Glutamatergic neuron (in vitro differentiated cells): ENCODE measurements at regions not wholly inside any gene's neighbourhood (a gene's known extent, or its start where the extent isn't known, plus 50 kb on each side); places are given as distances from the start of the nearest gene placed in this dataset.
"Not testable (repeated sequence)": the region's sequence is repeated elsewhere in the genome, so short reads cannot be mapped to it uniquely, and the experiment has no call there.

Experiments used
- DNase-seq: peaks from one replicate; pipeline ENCODE4 v3.0.0; 2022
- H3K27ac Mint-ChIP-seq: one replicate; pipeline ENCODE4 v1.8.0; 2020; ENCODE audit warnings: mild to moderate bottlenecking, mixed read lengths, inconsistent platforms; ENCODE audit not compliant: unreplicated experiment
- H3K27me3 Mint-ChIP-seq: one replicate; pipeline ENCODE4 v1.8.0; 2020; ENCODE audit warnings: mild to moderate bottlenecking, moderate library complexity, mixed read lengths, inconsistent platforms; ENCODE audit not compliant: unreplicated experiment
- H3K36me3 Mint-ChIP-seq: one replicate; pipeline ENCODE4 v1.8.0; 2020; ENCODE audit warnings: mild to moderate bottlenecking, mixed read lengths, inconsistent platforms; ENCODE audit not compliant: unreplicated experiment
- H3K4me1 Mint-ChIP-seq: one replicate; pipeline ENCODE4 v1.8.0; 2020; ENCODE audit warnings: mild to moderate bottlenecking, low read depth, mixed read lengths, inconsistent platforms; ENCODE audit not compliant: unreplicated experiment
- H3K4me3 Mint-ChIP-seq: one replicate; pipeline ENCODE4 v1.8.0; 2020; ENCODE audit warnings: mild to moderate bottlenecking, mixed read lengths, inconsistent platforms; ENCODE audit not compliant: unreplicated experiment
- H3K9me3 Mint-ChIP-seq: one replicate; pipeline ENCODE4 v1.8.0; 2020; ENCODE audit warnings: mild to moderate bottlenecking, moderate library complexity, mixed read lengths, inconsistent platforms; ENCODE audit not compliant: unreplicated experiment
- CTCF ChIP-seq: fragments of 200-600 bp; sonication (generic); IDR thresholded peaks from one replicate; pipeline ENCODE4 v1.5.0; 2021; ENCODE audit not compliant: partially characterized antibody, unreplicated experiment

DNA sequence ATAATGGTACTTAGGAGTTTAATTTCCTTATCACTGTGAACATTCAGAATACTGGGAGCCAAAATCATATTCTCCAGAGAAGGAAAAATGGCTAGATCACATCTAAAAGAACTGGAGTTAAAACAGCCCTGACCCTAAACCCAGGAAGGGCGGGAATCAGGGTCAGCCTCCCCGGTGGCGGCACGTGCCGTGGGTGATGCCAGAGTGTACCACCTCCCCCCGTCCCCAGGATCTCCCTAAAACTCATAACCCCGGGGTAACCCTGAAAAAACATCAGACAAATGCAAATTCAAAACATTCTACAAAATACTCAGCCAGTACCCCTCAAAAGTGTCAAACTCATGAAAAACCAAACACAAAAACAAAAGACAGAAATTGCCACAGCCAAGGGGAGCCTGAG, 148.3 kb downstream of the DLL1 start:
- H3K27ac Mint-ChIP-seq = no peak overlapping the region
- H3K4me3 Mint-ChIP-seq = no peak overlapping the region
- no peak for DNase-seq
- peaks cover 2% of the 10 kb centered on the region for H3K4me1 Mint-ChIP-seq
- peaks cover 23% of the 10 kb centered on the region for H3K36me3 Mint-ChIP-seq
- H3K27me3 Mint-ChIP-seq = peaks cover 9% of the 10 kb centered on the region
- no peak for TF ChIP-seq CTCF
- H3K9me3 Mint-ChIP-seq = peaks cover 13% of the 10 kb centered on the region

DNA sequence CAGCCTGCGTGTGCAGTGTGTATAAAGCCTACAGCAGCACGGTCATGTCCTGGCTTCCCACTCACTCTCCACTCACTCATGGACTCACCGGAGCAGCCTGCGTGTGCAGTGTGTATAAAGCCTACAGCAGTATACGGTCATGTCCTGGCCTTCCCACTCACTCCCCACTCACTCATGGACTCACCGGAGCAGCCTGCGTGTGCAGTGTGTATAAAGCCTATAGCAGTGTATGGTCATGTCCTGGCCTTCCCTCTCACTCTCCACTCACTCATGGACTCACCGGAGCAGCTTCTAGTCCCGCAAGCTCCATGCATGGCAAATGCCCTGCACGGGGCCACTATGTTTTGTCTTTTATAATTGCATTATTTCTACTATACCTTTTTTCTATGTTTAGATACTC, 149.8 kb downstream of the DLL1 start:
- not testable (repeated sequence) for H3K4me1 Mint-ChIP-seq, H3K27ac Mint-ChIP-seq, DNase-seq, H3K27me3 Mint-ChIP-seq, H3K4me3 Mint-ChIP-seq
- Mint-ChIP-seq H3K9me3 (peaks cover 13% of the 10 kb centered on the region), H3K36me3 (peaks cover 23% of the 10 kb centered on the region)

DNA sequence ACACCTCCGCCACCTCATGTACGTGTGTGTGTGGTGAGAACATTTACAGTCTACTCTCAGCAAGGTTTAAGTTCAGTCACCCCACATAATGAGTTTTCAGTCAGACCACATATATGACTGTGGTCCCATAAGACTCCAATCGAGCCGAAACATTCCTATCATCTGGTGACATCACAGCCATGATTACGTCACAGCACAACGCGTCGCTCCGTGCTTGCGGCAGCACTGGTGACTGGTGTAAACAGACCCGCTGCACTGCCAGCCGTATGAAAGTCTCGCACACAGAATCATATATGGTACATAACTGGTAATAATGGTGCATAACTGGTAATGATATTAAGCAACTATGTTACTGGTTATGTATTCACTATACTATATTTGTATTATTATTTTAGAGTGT, 150.7 kb downstream of the DLL1 start:
- peaks cover 23% of the 10 kb centered on the region for H3K36me3 Mint-ChIP-seq
- DNase-seq = no peak
- peaks cover 15% of the 10 kb centered on the region for H3K9me3 Mint-ChIP-seq
- H3K27me3 Mint-ChIP-seq = peaks cover 5% of the 10 kb centered on the region
- TF ChIP-seq CTCF = no peak
- peaks cover 2% of the 10 kb centered on the region for H3K4me1 Mint-ChIP-seq
- H3K27ac Mint-ChIP-seq = no peak overlapping the region
- no peak overlapping the region for H3K4me3 Mint-ChIP-seq

GRCh38 chr6:170139531-170139930, 151.3 kb downstream of the DLL1 start:
- peaks cover 2% of the 10 kb centered on the region for H3K4me1 Mint-ChIP-seq
- peaks cover 18% of the 10 kb centered on the region for H3K36me3 Mint-ChIP-seq
- H3K27me3 Mint-ChIP-seq = peaks cover 5% of the 10 kb centered on the region
- H3K4me3 Mint-ChIP-seq = no peak overlapping the region
- TF ChIP-seq CTCF = no peak
- DNase-seq = no peak
- H3K9me3 Mint-ChIP-seq = peaks cover 15% of the 10 kb centered on the region
- H3K27ac Mint-ChIP-seq = no peak overlapping the region

DNA sequence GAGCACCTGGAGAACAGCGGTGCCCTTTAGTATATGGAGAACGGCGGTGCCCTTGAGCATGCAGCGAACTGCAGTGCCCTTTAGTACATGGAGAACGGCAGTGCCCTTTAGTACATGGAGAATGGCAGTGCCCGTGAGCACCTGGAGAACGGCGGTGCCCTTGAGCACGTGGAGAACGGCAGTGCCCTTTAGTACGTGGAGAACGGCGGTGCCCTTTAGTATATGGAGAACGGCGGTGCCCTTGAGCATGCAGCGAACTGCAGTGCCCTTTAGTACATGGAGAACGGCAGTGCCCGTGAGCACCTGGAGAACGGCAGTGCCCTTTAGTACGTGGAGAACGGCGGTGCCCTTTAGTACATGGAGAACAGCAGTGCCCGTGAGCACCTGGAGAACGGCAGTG, 151.8 kb downstream of the DLL1 start:
- not testable (repeated sequence) for DNase-seq, H3K4me3 Mint-ChIP-seq, H3K27me3 Mint-ChIP-seq, H3K4me1 Mint-ChIP-seq, H3K27ac Mint-ChIP-seq
- Mint-ChIP-seq H3K36me3 (peaks cover 16% of the 10 kb centered on the region), H3K9me3 (peaks cover 17% of the 10 kb centered on the region)

DNA sequence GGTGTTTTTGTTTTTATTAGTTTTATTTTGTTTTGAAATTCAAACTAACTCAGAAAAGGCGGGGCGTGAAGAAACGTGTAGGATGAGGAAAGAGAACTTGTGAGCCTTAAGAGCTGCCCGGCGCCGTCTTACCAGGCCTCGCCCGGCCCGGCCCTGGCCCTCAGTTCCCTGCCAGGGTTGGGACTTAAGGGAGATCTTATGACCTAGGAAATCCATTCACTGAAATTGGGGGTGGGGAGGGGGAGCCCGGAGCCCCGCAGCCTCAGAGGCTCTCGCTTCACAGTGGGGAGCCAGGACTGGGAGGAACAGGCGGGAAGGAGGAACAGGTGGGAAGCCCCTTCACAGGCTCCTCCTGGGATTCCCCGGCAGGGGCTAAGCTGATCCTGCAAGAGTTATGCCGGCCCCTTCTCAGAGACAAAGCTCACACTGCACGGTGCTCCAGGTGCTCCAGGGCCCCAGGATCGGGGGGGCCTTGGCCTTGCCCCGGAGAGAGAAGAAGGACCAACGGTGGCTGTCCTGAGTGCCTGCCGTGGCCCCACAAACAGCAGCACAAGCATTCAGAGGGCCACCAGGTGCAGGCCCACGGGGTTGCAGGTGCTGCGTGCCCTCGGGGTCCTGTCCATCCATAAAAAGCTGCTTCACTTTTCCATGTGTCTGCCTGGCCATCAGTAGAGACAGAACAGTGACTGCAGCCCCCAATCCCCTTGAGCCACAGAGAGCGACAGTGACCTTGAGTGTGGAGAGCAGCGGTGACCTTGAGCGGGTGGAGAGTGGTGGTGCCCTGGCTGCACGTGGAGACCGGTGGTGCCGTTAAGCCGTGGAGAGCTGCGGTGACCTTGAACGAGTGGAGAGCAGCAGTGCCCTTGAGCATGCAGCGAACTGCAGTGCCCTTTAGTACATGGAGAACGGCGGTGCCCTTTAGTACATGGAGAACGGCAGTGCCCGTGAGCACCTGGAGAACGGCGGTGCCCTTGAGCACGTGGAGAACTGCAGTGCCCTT, 152.7 kb downstream of the DLL1 start:
- Mint-ChIP-seq H3K9me3 (peaks cover 17% of the 10 kb centered on the region), H3K27ac (no peak overlapping the region)
- no peak for DNase-seq

More for the DNA sequence above, 152.7 kb downstream of the DLL1 start:
- TF ChIP-seq CTCF = no peak
- Mint-ChIP-seq H3K27me3 (peaks cover 5% of the 10 kb centered on the region), H3K4me3 (no peak overlapping the region), H3K36me3 (peaks cover 16% of the 10 kb centered on the region), H3K4me1 (peaks cover 2% of the 10 kb centered on the region)
